Astrocyte of the cerebellum (primary cell): ENCODE measurements at regions not wholly inside any gene's neighbourhood (a gene's known extent, or its start where the extent isn't known, plus 50 kb on each side); places are given as distances from the start of the nearest gene placed in this dataset.

Experiments used
- DNase-seq: peaks from one replicate; pipeline ENCODE4 v3.0.0-alpha.2; 2011; ENCODE audit warnings: low read depth
- H3K4me3 ChIP-seq: 2 replicates; pipeline ENCODE4 v1.5.1; 2011; ENCODE audit warnings: mild to moderate bottlenecking, low read depth, low read length, moderate library complexity
- CTCF ChIP-seq: IDR thresholded peaks from 2 replicates; pipeline ENCODE4 v1.5.1; 2012; ENCODE audit warnings: low read length, low read depth, moderate library complexity, mild to moderate bottlenecking; ENCODE audit errors: missing control alignments
- in situ Hi-C: cut with HindIII; loops from 2 replicates; pipeline ENCODE4 v1.10.0; 2017; ENCODE audit warnings: low sequenced_read_pairs

- no peak overlapping the region for H3K4me3 ChIP-seq
- in situ Hi-C loops = no loop called here
- TF ChIP-seq CTCF = no peak
- DNase-seq = no peak
These were observed 296.4 kb upstream of the CELF4 start for GRCh38 chr18:37861981-37862380.

- DNase-seq = no peak
- no peak for TF ChIP-seq CTCF
- in situ Hi-C loops = no loop called here
- no peak overlapping the region for H3K4me3 ChIP-seq
These were observed 288.8 kb upstream of the CELF4 start for GRCh38 chr18:37854396-37854795.

- DNase-seq = no peak
- no peak overlapping the region for H3K4me3 ChIP-seq
These were observed 288.1 kb upstream of the CELF4 start for GRCh38 chr18:37853706-37854105.

GRCh38 chr18:37852464-37852863 lies 286.9 kb upstream of the CELF4 start:
- TF ChIP-seq CTCF = no peak
- no peak for DNase-seq
- H3K4me3 ChIP-seq = no peak overlapping the region
- in situ Hi-C loops = no loop called here

More at GRCh38 chr18:37853706-37854105, 288.1 kb upstream of the CELF4 start:
- TF ChIP-seq CTCF = no peak
- in situ Hi-C loops = no loop called here

GRCh38 chr18:37847544-37847943 lies 281.9 kb upstream of the CELF4 start:
- DNase-seq = no peak
- in situ Hi-C loops = no loop called here

GRCh38 chr18:37846996-37847395 lies 281.4 kb upstream of the CELF4 start:
- no peak for DNase-seq
- H3K4me3 ChIP-seq = no peak overlapping the region
- no peak for TF ChIP-seq CTCF
- in situ Hi-C loops = no loop called here

More at GRCh38 chr18:37847544-37847943, 281.9 kb upstream of the CELF4 start:
- H3K4me3 ChIP-seq = no peak overlapping the region
- no peak for TF ChIP-seq CTCF

- in situ Hi-C loops = no loop called here
- H3K4me3 ChIP-seq = no peak overlapping the region
- DNase-seq = no peak
- no peak for TF ChIP-seq CTCF
These were observed 279.9 kb upstream of the CELF4 start for GRCh38 chr18:37845498-37845897.
